ENCODE measurements at regions not wholly inside any gene's neighbourhood (a gene's known extent, or its start where the extent isn't known, plus 50 kb on each side); places are given as distances from the start of the nearest gene placed in this dataset.

GRCh38 chrX:23194885-23195554 is 139.6 kb upstream of the PTCHD1 start:
- ChIA-PET CTCF (no interaction called here), POLR2A (no interaction called here)
- no peaks in the 10 kb centered on the region for H3K9me3 Mint-ChIP-seq
- H3K4me3 Mint-ChIP-seq: no peak overlapping the region
- H3K4me1 Mint-ChIP-seq: peaks cover 3% of the 10 kb centered on the region; the same call in 1 of the 2 replicates
- H3K27me3 Mint-ChIP-seq (ENCODE audit: low read depth): no peaks in the 10 kb centered on the region
- no peaks in the 10 kb centered on the region for H3K36me3 Mint-ChIP-seq
- no peak for DNase-seq (ENCODE audit: low spot score)
- ATAC-seq: no peak
- H3K27ac Mint-ChIP-seq: no peak overlapping the region
- no peak for TF ChIP-seq MYBL2 (CRISPR knock-in tag; IDR thresholded peaks at IDR 0.05)
- no peak for TF ChIP-seq ATF3 (CRISPR knock-in tag; conservative IDR thresholded peaks at IDR 0.05)
- TF ChIP-seq ZNF138 (CRISPR knock-in tag; conservative IDR thresholded peaks at IDR 0.05): no peak
- no peak for TF ChIP-seq RELA (CRISPR knock-in tag; IDR thresholded peaks at IDR 0.05; ENCODE audit: borderline replicate concordance)
- no peak for TF ChIP-seq ZBTB43 (CRISPR knock-in tag; IDR thresholded peaks at IDR 0.05)

- CTCF ChIA-PET: no interaction called here
- H3K4me3 Mint-ChIP-seq: no peak overlapping the region
Measured at GRCh38 chrX:23195761-23196160, 138.9 kb upstream of the PTCHD1 start.

GRCh38 chrX:23201706-23202105 is 132.9 kb upstream of the PTCHD1 start:
- no peak for ATAC-seq
- Mint-ChIP-seq H3K36me3 (no peaks in the 10 kb centered on the region), H3K4me1 (peaks cover 14% of the 10 kb centered on the region), H3K27me3 (ENCODE audit: low read depth) (no peaks in the 10 kb centered on the region), H3K9me3 (no peaks in the 10 kb centered on the region), H3K4me3 (no peak overlapping the region), H3K27ac (no peak overlapping the region)
- CTCF ChIA-PET: interaction anchor here (0.6 to 1.0 kb wide), 2 partner anchors 193 to 1066 kb away, joined by 3 to 4 read pairs; no protein-coding TSS in a partner anchor
- no peak for DNase-seq (ENCODE audit: low spot score)
- TF ChIP-seq KAT7 (CRISPR knock-in tag; IDR thresholded peaks at IDR 0.05; ENCODE audit: borderline replicate concordance): no peak
- no peak for TF ChIP-seq ELF4 (CRISPR knock-in tag; IDR thresholded peaks at IDR 0.05; ENCODE audit: low read depth)
- no peak for TF ChIP-seq MLX (CRISPR knock-in tag; IDR thresholded peaks at IDR 0.05)
- TF ChIP-seq NR1H2 (CRISPR knock-in tag; IDR thresholded peaks at IDR 0.05): no peak
- no peak for TF ChIP-seq CBFB (CRISPR knock-in tag; IDR thresholded peaks at IDR 0.05; ENCODE audit: low read depth)
- TF ChIP-seq ZNF317 (CRISPR knock-in tag; IDR thresholded peaks at IDR 0.05; ENCODE audit: borderline replicate concordance, low read depth): no peak
- no peak for TF ChIP-seq NFYB (CRISPR knock-in tag; conservative IDR thresholded peaks at IDR 0.05; ENCODE audit: low read depth)
- no peak for TF ChIP-seq USF1 (CRISPR knock-in tag; IDR thresholded peaks at IDR 0.05)
- TF ChIP-seq ATF6 (CRISPR knock-in tag; IDR thresholded peaks at IDR 0.05): no peak
- no peak for TF ChIP-seq ZNF232 (CRISPR knock-in tag; IDR thresholded peaks at IDR 0.05)
- TF ChIP-seq PRDM15 (CRISPR knock-in tag; IDR thresholded peaks at IDR 0.05): no peak
- no peak for TF ChIP-seq MAX (CRISPR knock-in tag; IDR thresholded peaks at IDR 0.05)
- no peak for TF ChIP-seq NR3C1 (CRISPR knock-in tag; conservative IDR thresholded peaks at IDR 0.05; ENCODE audit: low read depth)
- no peak for TF ChIP-seq JUN (CRISPR knock-in tag; IDR thresholded peaks at IDR 0.05)
- POLR2A ChIA-PET: no interaction called here

More at GRCh38 chrX:23195761-23196160, 138.9 kb upstream of the PTCHD1 start:
- Mint-ChIP-seq H3K27me3 (ENCODE audit: low read depth) (no peaks in the 10 kb centered on the region), H3K4me1 (peaks cover 3% of the 10 kb centered on the region; the same call in 1 of the 2 replicates), H3K27ac (no peak overlapping the region), H3K9me3 (no peaks in the 10 kb centered on the region), H3K36me3 (no peaks in the 10 kb centered on the region)
- DNase-seq (ENCODE audit: low spot score) (no peak), ATAC-seq (no peak)
- TF ChIP-seq USF1 (CRISPR knock-in tag; IDR thresholded peaks at IDR 0.05): no peak
- POLR2A ChIA-PET: no interaction called here
